Lower leg skin (tissue), 4 donors: ENCODE measurements at regions not wholly inside any gene's neighbourhood (a gene's known extent, or its start where the extent isn't known, plus 50 kb on each side); places are given as distances from the start of the nearest gene placed in this dataset.

ENCODE experiments used
- DNase-seq, 2 donors: peaks; one replicate each; pipeline ENCODE4 v3.0.0-alpha.2; 2019; ENCODE audit warnings: low spot score in 2 of 2
- H3K4me3 ChIP-seq: fragments of 200-600 bp; sonication (generic); 2 replicates; pipeline ENCODE4 v1.5.1; 2017; ENCODE audit warnings: mild to moderate bottlenecking, low read depth; ENCODE audit not compliant: poor library complexity, severe bottlenecking
- POLR2A ChIP-seq, 2 donors: fragments of 450-650 bp; IDR thresholded peaks; one replicate each; pipeline ENCODE4 v1.6.1; 2016 to 2017; ENCODE audit warnings: antibody characterized with exemption in 2 of 2, mild to moderate bottlenecking in 1 of 2, moderate library complexity in 1 of 2
- WGBS, 2 donors: methylation state at CpG; one replicate each; pipeline ENCODE4 v1.1.5; 2018; 5-methylcytosine and 5-hydroxymethylcytosine counted together
- intact Hi-C: fragments of 100-400 bp; cut with DNase I; formaldehyde crosslinking; loops from one replicate; pipeline ENCODE4 v1.15.0; 2023; ENCODE audit warnings: low total_unique reads
- TF ChIP-seq, protein P1 (sequence below), 3 donors: fragments of 450-650 bp; IDR thresholded peaks; one replicate each; pipeline ENCODE4 v1.5.1; 2016; ENCODE audit warnings: antibody characterized with exemption in 3 of 3, mild to moderate bottlenecking in 3 of 3, moderate library complexity in 2 of 3

DNA sequence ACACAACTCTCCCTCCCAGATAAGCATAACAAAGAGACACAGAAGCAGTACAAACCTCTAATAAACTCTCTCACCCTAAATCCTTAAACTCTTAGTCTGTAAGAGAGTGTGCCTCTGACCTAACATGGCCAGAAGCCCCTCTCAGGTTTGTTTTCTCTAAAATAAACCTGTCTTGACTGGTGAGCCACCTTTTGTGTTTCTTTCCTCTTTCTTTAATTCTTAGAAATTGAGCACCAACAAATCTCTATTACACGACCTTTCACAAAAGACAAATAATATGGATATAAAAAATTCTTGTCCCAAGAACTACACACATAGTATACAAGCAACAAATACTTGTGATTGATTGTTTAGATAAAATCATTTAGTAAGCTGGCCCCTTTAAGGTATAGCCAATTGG is 573.7 kb downstream of the EPHA5 start:
- TF ChIP-seq, protein P1, sequence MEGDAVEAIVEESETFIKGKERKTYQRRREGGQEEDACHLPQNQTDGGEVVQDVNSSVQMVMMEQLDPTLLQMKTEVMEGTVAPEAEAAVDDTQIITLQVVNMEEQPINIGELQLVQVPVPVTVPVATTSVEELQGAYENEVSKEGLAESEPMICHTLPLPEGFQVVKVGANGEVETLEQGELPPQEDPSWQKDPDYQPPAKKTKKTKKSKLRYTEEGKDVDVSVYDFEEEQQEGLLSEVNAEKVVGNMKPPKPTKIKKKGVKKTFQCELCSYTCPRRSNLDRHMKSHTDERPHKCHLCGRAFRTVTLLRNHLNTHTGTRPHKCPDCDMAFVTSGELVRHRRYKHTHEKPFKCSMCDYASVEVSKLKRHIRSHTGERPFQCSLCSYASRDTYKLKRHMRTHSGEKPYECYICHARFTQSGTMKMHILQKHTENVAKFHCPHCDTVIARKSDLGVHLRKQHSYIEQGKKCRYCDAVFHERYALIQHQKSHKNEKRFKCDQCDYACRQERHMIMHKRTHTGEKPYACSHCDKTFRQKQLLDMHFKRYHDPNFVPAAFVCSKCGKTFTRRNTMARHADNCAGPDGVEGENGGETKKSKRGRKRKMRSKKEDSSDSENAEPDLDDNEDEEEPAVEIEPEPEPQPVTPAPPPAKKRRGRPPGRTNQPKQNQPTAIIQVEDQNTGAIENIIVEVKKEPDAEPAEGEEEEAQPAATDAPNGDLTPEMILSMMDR (IDR thresholded peaks at IDR 0.05), result no peak
- TF ChIP-seq POLR2A (IDR thresholded peaks at IDR 0.05), result no peak
- no peak for DNase-seq
- 51 to 60% methylated on average over 1 of the region's 1 CpG for WGBS, 2 donors
- H3K4me3 ChIP-seq, result no peak overlapping the region
- intact Hi-C loops, result no loop called here

GRCh38 chr4:65089666-65090065 is 580.6 kb downstream of the EPHA5 start:
- no peak overlapping the region for H3K4me3 ChIP-seq
- DNase-seq, result no peak
- intact Hi-C loops, result no loop called here
- TF ChIP-seq POLR2A (IDR thresholded peaks at IDR 0.05), result no peak
- TF ChIP-seq, protein P1 (IDR thresholded peaks at IDR 0.05), result no peak

GRCh38 chr4:65083076-65083475 is 587.2 kb downstream of the EPHA5 start:
- no peak for DNase-seq
- no peak overlapping the region for H3K4me3 ChIP-seq
- intact Hi-C loops, result no loop called here
- TF ChIP-seq, protein P1 (IDR thresholded peaks at IDR 0.05), result no peak
- TF ChIP-seq POLR2A (IDR thresholded peaks at IDR 0.05), result no peak
- WGBS, 2 donors, result 59 to 62% methylated on average over 3 of the region's 3 CpGs

- WGBS, 2 donors, result 69 to 78% methylated on average over 1 of the region's 1 CpG
- intact Hi-C loops, result no loop called here
- no peak overlapping the region for H3K4me3 ChIP-seq
- TF ChIP-seq, protein P1 (IDR thresholded peaks at IDR 0.05), result no peak
- TF ChIP-seq POLR2A (IDR thresholded peaks at IDR 0.05), result no peak
- no peak for DNase-seq
These were observed 598.7 kb downstream of the EPHA5 start for GRCh38 chr4:65071564-65071963.

- DNase-seq, result no peak
- H3K4me3 ChIP-seq, result no peak overlapping the region
- TF ChIP-seq POLR2A (IDR thresholded peaks at IDR 0.05), result no peak
- TF ChIP-seq, protein P1 (IDR thresholded peaks at IDR 0.05), result no peak
- intact Hi-C loops, result no loop called here
- 33 to 50% methylated on average over 2 to 5 of the region's 6 CpGs for WGBS, 2 donors
These were observed 601.1 kb downstream of the EPHA5 start for GRCh38 chr4:65069177-65069576.

GRCh38 chr4:65066106-65066505 is 604.2 kb downstream of the EPHA5 start:
- no peak overlapping the region for H3K4me3 ChIP-seq
- TF ChIP-seq, protein P1 (IDR thresholded peaks at IDR 0.05), result no peak
- TF ChIP-seq POLR2A (IDR thresholded peaks at IDR 0.05), result no peak
- intact Hi-C loops, result no loop called here
- DNase-seq, result no peak
